GM23338 (cell line): ENCODE measurements at regions not wholly inside any gene's neighbourhood (a gene's known extent, or its start where the extent isn't known, plus 50 kb on each side); places are given as distances from the start of the nearest gene placed in this dataset.

ENCODE experiments used
- ATAC-seq: fragments of 200-7000 bp; cut with Tn5 transposase; 3 replicates; pipeline ENCODE4 v1.9.1; 2020
- DNase-seq: peaks from one replicate; pipeline ENCODE4 v3.0.0-alpha.2; 2015; ENCODE audit warnings: low spot score
- H2AFZ ChIP-seq: fragments of 200-600 bp; sonication (generic); 2 replicates; pipeline ENCODE4 v1.8.0; 2016; ENCODE audit warnings: antibody characterized with exemption, mild to moderate bottlenecking, moderate library complexity
- H3F3A ChIP-seq: fragments of 200-600 bp; sonication (generic); replicated peaks from 2 replicates; pipeline ENCODE4 v1.8.0; 2017; ENCODE audit warnings: antibody characterized with exemption, mixed run types, low read depth
- H3K27ac ChIP-seq: fragments of 200-600 bp; sonication (generic); 2 replicates; pipeline ENCODE4 v1.6.1; 2016; ENCODE audit warnings: low read depth
- H3K27me3 ChIP-seq: fragments of 200-600 bp; sonication (generic); 2 replicates; pipeline ENCODE4 v1.8.0; 2016; ENCODE audit warnings: mild to moderate bottlenecking, mixed run types, moderate library complexity; ENCODE audit not compliant: insufficient read depth
- H3K36me3 ChIP-seq: fragments of 200-600 bp; sonication (generic); 2 replicates; pipeline ENCODE4 v1.8.0; 2016; ENCODE audit warnings: mild to moderate bottlenecking; ENCODE audit not compliant: insufficient read depth
- H3K4me1 ChIP-seq: fragments of 200-600 bp; sonication (generic); 2 replicates; pipeline ENCODE4 v1.8.0; 2016; ENCODE audit warnings: mild to moderate bottlenecking, moderate library complexity; ENCODE audit not compliant: insufficient read depth
- H3K4me2 ChIP-seq: fragments of 200-600 bp; sonication (generic); 2 replicates; pipeline ENCODE4 v1.7.1; 2017; ENCODE audit warnings: mixed run types
- H3K4me3 ChIP-seq: fragments of 200-600 bp; sonication (generic); 2 replicates; pipeline ENCODE4 v1.6.1; 2016; ENCODE audit warnings: mixed run types
- H3K79me2 ChIP-seq: fragments of 200-600 bp; sonication (generic); replicated peaks from 2 replicates; pipeline ENCODE4 v1.8.0; 2017; ENCODE audit warnings: mild to moderate bottlenecking; ENCODE audit not compliant: insufficient read depth
- H3K9me2 ChIP-seq: fragments of 200-600 bp; sonication (generic); 2 replicates; pipeline ENCODE4 v1.8.0; 2017; ENCODE audit not compliant: insufficient read depth
- H4K20me1 ChIP-seq: fragments of 200-600 bp; sonication (generic); replicated peaks from 2 replicates; pipeline ENCODE4 v1.8.0; 2017; ENCODE audit warnings: mild to moderate bottlenecking; ENCODE audit not compliant: insufficient read depth
- H3K27ac Mint-ChIP-seq: 2 replicates; pipeline ENCODE4 v1.8.0; 2020; ENCODE audit warnings: inconsistent platforms, mild to moderate bottlenecking, moderate library complexity, mixed read lengths
- H3K27me3 Mint-ChIP-seq: 3 replicates; pipeline ENCODE4 v1.8.0; 2022; ENCODE audit warnings: low read depth, mild to moderate bottlenecking, moderate library complexity, mixed read lengths, inconsistent platforms; ENCODE audit not compliant: insufficient read depth, poor library complexity
- H3K36me3 Mint-ChIP-seq: 3 replicates; pipeline ENCODE4 v1.8.0; 2021; ENCODE audit warnings: low read depth, mild to moderate bottlenecking, inconsistent platforms, moderate library complexity, mixed read lengths
- H3K4me1 Mint-ChIP-seq: 3 replicates; pipeline ENCODE4 v1.8.0; 2020; ENCODE audit warnings: mild to moderate bottlenecking, inconsistent platforms, mixed read lengths
- H3K4me3 Mint-ChIP-seq: 3 replicates; pipeline ENCODE4 v1.8.0; 2021; ENCODE audit warnings: moderate library complexity, mild to moderate bottlenecking, inconsistent platforms, mixed read lengths
- H3K9me3 Mint-ChIP-seq: 3 replicates; pipeline ENCODE4 v1.8.0; 2020; ENCODE audit warnings: moderate library complexity, mild to moderate bottlenecking, inconsistent platforms, mixed read lengths
- CREB1 ChIP-seq: fragments of 250-450 bp; sonication (Bioruptor Pico); IDR thresholded peaks from 2 replicates; pipeline ENCODE4 v1.5.0; 2020; ENCODE audit warnings: low read depth, mild to moderate bottlenecking, moderate library complexity
- CTCF ChIP-seq, 2 experiments: fragments of 200-600 bp in 1 of 2; sonication (generic) in 1 of 2; conservative IDR thresholded peaks; 2 replicates each; pipeline versions ENCODE4 v1.5.1 to v1.6.1; 2016 to 2017; ENCODE audit warnings: antibody characterized with exemption in 2 of 2, low read depth in 2 of 2, mild to moderate bottlenecking in 2 of 2, moderate library complexity in 1 of 2
- POLR2AphosphoS5 ChIP-seq: IDR thresholded peaks from 2 replicates; pipeline ENCODE4 v1.6.1; 2016; ENCODE audit warnings: antibody characterized with exemption, low read depth
- ZNF462 ChIP-seq: fragments of 250-450 bp; sonication (Bioruptor Pico); IDR thresholded peaks from 2 replicates; pipeline ENCODE4 v1.5.0; 2020; ENCODE audit warnings: mild to moderate bottlenecking, moderate library complexity

- TF ChIP-seq ZNF462 = no peak
- TF ChIP-seq CTCF (conservative IDR thresholded peaks at IDR 0.05; ENCODE audit: low read depth in 2 of 2) = no peak
- no peak for TF ChIP-seq CREB1 (CRISPR knock-in tag)
Observed at GRCh38 chr21:14767192-14767852, 221.2 kb upstream of the SAMSN1 start (continued).

- no peaks in the 10 kb centered on the region for H3K9me3 Mint-ChIP-seq
- Histone ChIP-seq H3K79me2 (no peaks in the 10 kb centered on the region), H2AFZ (no peak overlapping the region), H3K9me2 (0 out of 2 replicates have a peak, but pooled peaks cover 3% of the 10 kb centered on the region), H3K27me3 (no peaks in the 10 kb centered on the region), H3K36me3 (no peaks in the 10 kb centered on the region), H3K4me3 (no peak overlapping the region), H3F3A (no peaks in the 10 kb centered on the region), H3K27ac (no peak overlapping the region), H3K4me1 (no peaks in the 10 kb centered on the region), H3K4me2 (no peak overlapping the region), H4K20me1 (no peaks in the 10 kb centered on the region)
- no peak overlapping the region for H3K4me3 Mint-ChIP-seq
- peaks cover 1% of the 10 kb centered on the region for H3K27me3 Mint-ChIP-seq
- no peaks in the 10 kb centered on the region for H3K36me3 Mint-ChIP-seq
- TF ChIP-seq POLR2AphosphoS5 = no peak
- TF ChIP-seq CTCF (conservative IDR thresholded peaks at IDR 0.05; ENCODE audit: low read depth in 2 of 2) = peak; percentile 56 to 64
- ATAC-seq (peak; percentile 74), DNase-seq (peak; percentile 66)
- no peak overlapping the region for H3K27ac Mint-ChIP-seq
- H3K4me1 Mint-ChIP-seq = no peaks in the 10 kb centered on the region
Observed at GRCh38 chr21:14766241-14766640, 220.1 kb upstream of the SAMSN1 start.
